Stomach (tissue), 8 donors: ENCODE measurements at regions not wholly inside any gene's neighbourhood (a gene's known extent, or its start where the extent isn't known, plus 50 kb on each side); places are given as distances from the start of the nearest gene placed in this dataset.

Source experiments
- DNase-seq, 2 donors: peaks; one replicate each; pipeline versions ENCODE4 v3.0.0 to v3.0.0-alpha.2; 2013 to 2019
- H3K27ac ChIP-seq, 5 donors: fragments of 200-600 bp in 4 of 5; sonication (generic) in 4 of 5; one replicate each; pipeline ENCODE4 v1.5.1; 2013 to 2019; ENCODE audit warnings: mild to moderate bottlenecking in 1 of 5, moderate library complexity in 1 of 5
- H3K27me3 ChIP-seq, 3 donors: fragments of 200-600 bp; sonication (generic); one replicate each; pipeline ENCODE4 v1.5.1; 2017 to 2019; ENCODE audit warnings: mixed run types in 1 of 3
- H3K36me3 ChIP-seq, 4 donors: fragments of 200-600 bp; sonication (generic); 1 replicate in 3 of 4; 2 replicates in 1 of 4; pipeline ENCODE4 v1.5.1; 2016 to 2019
- H3K4me1 ChIP-seq, 4 donors: fragments of 200-600 bp; sonication (generic); one replicate each; pipeline ENCODE4 v1.5.1; 2016 to 2019
- H3K4me3 ChIP-seq, 4 donors: fragments of 200-600 bp; sonication (generic) in 3 of 4; one replicate each; pipeline ENCODE4 v1.5.1; 2016 to 2019; ENCODE audit warnings: mild to moderate bottlenecking in 1 of 4
- H3K9me3 ChIP-seq, 4 donors: fragments of 200-600 bp; sonication (generic); one replicate each; pipeline ENCODE4 v1.5.1; 2016 to 2019
- CTCF ChIP-seq, 7 experiments: fragments of 450-650 bp in 4 of 7; fragments of 200-600 bp in 3 of 7; sonication (generic) in 3 of 7; IDR thresholded peaks; one replicate each; pipeline ENCODE4 v1.5.1; 2016 to 2019; ENCODE audit warnings: antibody characterized with exemption in 7 of 7, control low read depth in 2 of 7, mild to moderate bottlenecking in 1 of 7
- EP300 ChIP-seq: sonication (generic); formaldehyde crosslinking; IDR thresholded peaks from one replicate; pipeline ENCODE4 v1.6.1; 2017; ENCODE audit warnings: antibody characterized with exemption
- POLR2A ChIP-seq, 4 donors: fragments of 450-650 bp; IDR thresholded peaks; one replicate each; pipeline ENCODE4 v1.6.1; 2016; ENCODE audit warnings: antibody characterized with exemption in 4 of 4, control low read depth in 2 of 4, mild to moderate bottlenecking in 1 of 4, moderate library complexity in 1 of 4
- POLR2AphosphoS5 ChIP-seq, 3 donors: sonication (generic); formaldehyde crosslinking; IDR thresholded peaks; one replicate each; pipeline ENCODE4 v1.6.1; 2016; ENCODE audit warnings: antibody characterized with exemption in 3 of 3
- WGBS, 5 donors: extraction: QIAGEN DNeasy Blood & Tissue Kit in 3 of 5; methylation state at CpG; one replicate each; pipeline versions ENCODE4 v1.1.5 to v1.1.7; 2013 to 2018; 5-methylcytosine and 5-hydroxymethylcytosine counted together
- intact Hi-C: fragments of 100-400 bp; cut with DNase I; formaldehyde crosslinking; loops from one replicate; pipeline ENCODE4 v1.15.1; 2023; ENCODE audit warnings: low total_unique reads
- donor health status: healthy with polysubstance abuse.
- donor health status: Bipolar disorder and iron deficiency.
- donor health status: healthy.

- peaks cover 0 to 9% (median 7%) of the 10 kb centered on the region in 4 donors for H3K4me1 ChIP-seq
- intact Hi-C loops: no loop called here
- H3K27me3 ChIP-seq: peaks cover 0 to 9% (median 4%) of the 10 kb centered on the region in 3 donors
- H3K4me3 ChIP-seq: peak overlapping the region; percentile 39 to 47 (median 42)
- peak overlapping the region in 1 of 5 donors; percentile 5 for H3K27ac ChIP-seq
- TF ChIP-seq CTCF (IDR thresholded peaks at IDR 0.05) (no peak), EP300 (no peak), POLR2AphosphoS5 (IDR thresholded peaks at IDR 0.05) (no peak), POLR2A (IDR thresholded peaks at IDR 0.05) (no peak)
- no peaks in the 10 kb centered on the region for H3K36me3 ChIP-seq
- peak; percentile 36 to 41 for DNase-seq
- 1 to 42% (median 10%) methylated on average over 25 to 68 of the region's 88 CpGs for WGBS, 5 donors
- no peaks in the 10 kb centered on the region for H3K9me3 ChIP-seq
Observed at GRCh38 chrX:140091125-140091886, 126.0 kb upstream of the CXorf66 start.

GRCh38 chrX:140090800-140091124, 125.4 kb upstream of the CXorf66 start:
- no peaks in the 10 kb centered on the region for H3K9me3 ChIP-seq
- peaks cover 0 to 9% (median 7%) of the 10 kb centered on the region in 4 donors for H3K4me1 ChIP-seq
- H3K36me3 ChIP-seq: no peaks in the 10 kb centered on the region
- WGBS, 5 donors: 6 to 45% (median 16%) methylated on average over 15 of the region's 15 CpGs
- peaks cover 0 to 9% (median 4%) of the 10 kb centered on the region in 3 donors for H3K27me3 ChIP-seq
- TF ChIP-seq EP300 (no peak), POLR2A (IDR thresholded peaks at IDR 0.05) (no peak), CTCF (IDR thresholded peaks at IDR 0.05) (no peak)
- H3K4me3 ChIP-seq: peak overlapping the region; percentile 39 to 47 (median 42)
- H3K27ac ChIP-seq: no peak overlapping the region
- intact Hi-C loops: no loop called here
- DNase-seq: no peak

GRCh38 chrX:140088438-140088837, 123.1 kb upstream of the CXorf66 start:
- H3K4me1 ChIP-seq: peaks cover 0 to 9% (median 7%) of the 10 kb centered on the region in 4 donors
- no peak for DNase-seq
- 46 to 84% (median 67%) methylated on average over 2 of the region's 2 CpGs for WGBS, 5 donors
- H3K27ac ChIP-seq: no peak overlapping the region
- intact Hi-C loops: no loop called here
- TF ChIP-seq POLR2AphosphoS5 (IDR thresholded peaks at IDR 0.05): no peak
- no peak for TF ChIP-seq CTCF (IDR thresholded peaks at IDR 0.05)
- TF ChIP-seq POLR2A (IDR thresholded peaks at IDR 0.05): no peak
- TF ChIP-seq EP300: no peak
- H3K27me3 ChIP-seq: peaks cover 0 to 9% (median 3%) of the 10 kb centered on the region in 3 donors
- no peaks in the 10 kb centered on the region for H3K36me3 ChIP-seq
- H3K4me3 ChIP-seq: no peak overlapping the region
- H3K9me3 ChIP-seq: no peaks in the 10 kb centered on the region

GRCh38 chrX:140087875-140088274, 122.6 kb upstream of the CXorf66 start:
- no peak overlapping the region for H3K27ac ChIP-seq
- TF ChIP-seq POLR2AphosphoS5 (IDR thresholded peaks at IDR 0.05) (no peak), CTCF (IDR thresholded peaks at IDR 0.05) (no peak), EP300 (no peak), POLR2A (IDR thresholded peaks at IDR 0.05) (no peak)
- no peaks in the 10 kb centered on the region for H3K36me3 ChIP-seq

More at GRCh38 chrX:140087875-140088274, 122.6 kb upstream of the CXorf66 start:
- H3K4me3 ChIP-seq: no peak overlapping the region
- H3K4me1 ChIP-seq: peaks cover 0 to 9% (median 7%) of the 10 kb centered on the region in 4 donors
- no peaks in the 10 kb centered on the region for H3K9me3 ChIP-seq
- WGBS, 5 donors: 41 to 56% (median 43%) methylated on average over 4 of the region's 4 CpGs
- peaks cover 0 to 9% (median 3%) of the 10 kb centered on the region in 3 donors for H3K27me3 ChIP-seq
- DNase-seq: no peak
- intact Hi-C loops: no loop called here
